Erythroblast (primary cell): ENCODE measurements at regions not wholly inside any gene's neighbourhood (a gene's known extent, or its start where the extent isn't known, plus 50 kb on each side); places are given as distances from the start of the nearest gene placed in this dataset.

Source experiments
- GATA1 ChIP-seq: IDR thresholded peaks from 2 replicates; pipeline ENCODE4 v1.6.1; 2011; ENCODE audit warnings: low read depth, mild to moderate bottlenecking, control low read depth, low read length, moderate library complexity
- POLR2A ChIP-seq: IDR thresholded peaks from 2 replicates; pipeline ENCODE4 v1.6.1; 2011; ENCODE audit warnings: mild to moderate bottlenecking, low read length

DNA sequence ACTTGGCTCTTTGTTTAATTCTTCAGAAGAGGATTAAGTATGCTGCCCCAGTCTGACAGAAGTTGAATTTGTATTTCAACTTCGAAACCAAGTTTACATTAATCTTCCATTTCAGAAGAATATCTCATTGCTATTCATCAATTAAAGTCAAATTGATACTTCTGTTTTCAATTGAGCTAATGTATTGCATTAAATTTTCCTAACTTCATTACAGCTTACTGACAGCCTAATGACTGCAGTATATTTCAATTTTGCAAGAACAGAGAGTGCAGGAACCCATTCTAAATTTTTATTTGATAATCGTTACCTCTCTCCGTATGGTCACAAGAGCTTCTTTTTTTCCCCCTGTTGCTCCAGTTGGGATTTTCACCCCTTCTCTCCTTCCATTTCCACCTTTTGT, 218.0 kb downstream of the CALCRL start:
- TF ChIP-seq POLR2A: no peak
- no peak for TF ChIP-seq GATA1
